ENCODE measurements at regions not wholly inside any gene's neighbourhood (a gene's known extent, or its start where the extent isn't known, plus 50 kb on each side); places are given as distances from the start of the nearest gene placed in this dataset.

- Histone ChIP-seq H3K9ac (ENCODE audit: low read length) (no peak overlapping the region), H3K4me1 (ENCODE audit: insufficient read depth, low read length) (no peaks in the 10 kb centered on the region), H4K20me1 (ENCODE audit: insufficient read depth, low read length) (no peaks in the 10 kb centered on the region), H3K79me2 (ENCODE audit: insufficient read depth, low read length) (no peaks in the 10 kb centered on the region), H2AFZ (ENCODE audit: low read depth, low read length) (peak overlapping the region; percentile 28), H3K27ac (ENCODE audit: low read depth, low read length) (peak overlapping the region; percentile 52), H3K27me3 (ENCODE audit: insufficient read depth, low read length) (no peaks in the 10 kb centered on the region), H3K9me3 (ENCODE audit: insufficient read depth, low read depth, low read length) (no peaks in the 10 kb centered on the region), H3K4me2 (ENCODE audit: low read length) (peak overlapping the region; percentile 44), H3K36me3 (ENCODE audit: insufficient read depth, low read length) (no peaks in the 10 kb centered on the region), H3K4me3 (ENCODE audit: insufficient read depth, low read depth, low read length) (no peak overlapping the region)
- H3K4me1 Mint-ChIP-seq (ENCODE audit: low read depth, unreplicated experiment) = peaks cover 9% of the 10 kb centered on the region
- H3K27me3 Mint-ChIP-seq (ENCODE audit: low read depth, unreplicated experiment) = no peaks in the 10 kb centered on the region
- H3K9me3 Mint-ChIP-seq (ENCODE audit: unreplicated experiment) = no peaks in the 10 kb centered on the region
- FAIRE-seq = no peak
- H3K4me3 Mint-ChIP-seq (ENCODE audit: unreplicated experiment) = no peak overlapping the region
- DNase-seq (ENCODE audit: low read depth) = peak; percentile 66
- TF ChIP-seq CTCF (IDR thresholded peaks at IDR 0.05; ENCODE audit: insufficient read depth, low read depth, low read length) = no peak
- no peak for TF ChIP-seq EZH2 (IDR thresholded peaks at IDR 0.05; ENCODE audit: insufficient read depth, low read length)
- peak overlapping the region; percentile 67 for H3K27ac Mint-ChIP-seq (ENCODE audit: unreplicated experiment)
- no peaks in the 10 kb centered on the region for H3K36me3 Mint-ChIP-seq (ENCODE audit: low read depth, unreplicated experiment)
Observed at GRCh38 chr5:87944553-87945285, 323.9 kb downstream of the TMEM161B start.

GRCh38 chr5:87940775-87941174 is 327.9 kb downstream of the TMEM161B start:
- Histone ChIP-seq H2AFZ (ENCODE audit: low read depth, low read length) (no peak overlapping the region), H3K27ac (ENCODE audit: low read depth, low read length) (no peak overlapping the region), H3K27me3 (ENCODE audit: insufficient read depth, low read length) (no peaks in the 10 kb centered on the region), H4K20me1 (ENCODE audit: insufficient read depth, low read length) (no peaks in the 10 kb centered on the region), H3K4me3 (ENCODE audit: insufficient read depth, low read depth, low read length) (no peak overlapping the region), H3K9me3 (ENCODE audit: insufficient read depth, low read depth, low read length) (no peaks in the 10 kb centered on the region), H3K4me1 (ENCODE audit: insufficient read depth, low read length) (no peaks in the 10 kb centered on the region), H3K36me3 (ENCODE audit: insufficient read depth, low read length) (no peaks in the 10 kb centered on the region), H3K79me2 (ENCODE audit: insufficient read depth, low read length) (no peaks in the 10 kb centered on the region), H3K4me2 (ENCODE audit: low read length) (no peak overlapping the region), H3K9ac (ENCODE audit: low read length) (no peak overlapping the region)
- Mint-ChIP-seq H3K36me3 (ENCODE audit: low read depth, unreplicated experiment) (no peaks in the 10 kb centered on the region), H3K4me3 (ENCODE audit: unreplicated experiment) (no peak overlapping the region), H3K27me3 (ENCODE audit: low read depth, unreplicated experiment) (no peaks in the 10 kb centered on the region), H3K4me1 (ENCODE audit: low read depth, unreplicated experiment) (peaks cover 9% of the 10 kb centered on the region), H3K27ac (ENCODE audit: unreplicated experiment) (no peak overlapping the region), H3K9me3 (ENCODE audit: unreplicated experiment) (no peaks in the 10 kb centered on the region)
- TF ChIP-seq EZH2 (IDR thresholded peaks at IDR 0.05; ENCODE audit: insufficient read depth, low read length) = no peak
- no peak for TF ChIP-seq CTCF (IDR thresholded peaks at IDR 0.05; ENCODE audit: insufficient read depth, low read depth, low read length)
- no peak for FAIRE-seq
- no peak for DNase-seq (ENCODE audit: low read depth)

GRCh38 chr5:87936667-87937066 is 332.0 kb downstream of the TMEM161B start:
- H3K36me3 ChIP-seq (ENCODE audit: insufficient read depth, low read length) = no peaks in the 10 kb centered on the region

More at GRCh38 chr5:87936667-87937066, 332.0 kb downstream of the TMEM161B start:
- Mint-ChIP-seq H3K9me3 (ENCODE audit: unreplicated experiment) (no peaks in the 10 kb centered on the region), H3K27ac (ENCODE audit: unreplicated experiment) (no peak overlapping the region), H3K36me3 (ENCODE audit: low read depth, unreplicated experiment) (no peaks in the 10 kb centered on the region), H3K27me3 (ENCODE audit: low read depth, unreplicated experiment) (no peaks in the 10 kb centered on the region), H3K4me3 (ENCODE audit: unreplicated experiment) (no peak overlapping the region), H3K4me1 (ENCODE audit: low read depth, unreplicated experiment) (no peaks in the 10 kb centered on the region)
- FAIRE-seq = no peak
- no peak for TF ChIP-seq EZH2 (IDR thresholded peaks at IDR 0.05; ENCODE audit: insufficient read depth, low read length)
- no peak for TF ChIP-seq CTCF (IDR thresholded peaks at IDR 0.05; ENCODE audit: insufficient read depth, low read depth, low read length)
- Histone ChIP-seq H2AFZ (ENCODE audit: low read depth, low read length) (no peak overlapping the region), H3K27me3 (ENCODE audit: insufficient read depth, low read length) (no peaks in the 10 kb centered on the region), H3K79me2 (ENCODE audit: insufficient read depth, low read length) (no peaks in the 10 kb centered on the region), H3K9me3 (ENCODE audit: insufficient read depth, low read depth, low read length) (no peaks in the 10 kb centered on the region), H4K20me1 (ENCODE audit: insufficient read depth, low read length) (no peaks in the 10 kb centered on the region), H3K4me2 (ENCODE audit: low read length) (no peak overlapping the region), H3K4me1 (ENCODE audit: insufficient read depth, low read length) (no peaks in the 10 kb centered on the region), H3K4me3 (ENCODE audit: insufficient read depth, low read depth, low read length) (no peak overlapping the region), H3K27ac (ENCODE audit: low read depth, low read length) (no peak overlapping the region), H3K9ac (ENCODE audit: low read length) (no peak overlapping the region)
- no peak for DNase-seq (ENCODE audit: low read depth)
